ENCODE measurements at regions not wholly inside any gene's neighbourhood (a gene's known extent, or its start where the extent isn't known, plus 50 kb on each side); places are given as distances from the start of the nearest gene placed in this dataset.

GRCh38 chr3:18513091-18513490 lies 88.0 kb upstream of the SATB1 start:
- intact Hi-C loops (cut with micrococcal nuclease; ENCODE audit: unreplicated experiment) = no loop called here
- ChIA-PET CTCF (ENCODE audit: unreplicated experiment) (no interaction called here), POLR2A (no interaction called here)
- no peak for DNase-seq (ENCODE audit: low spot score)
- Histone ChIP-seq H3K4me3 (ENCODE audit: low read depth, low read length, poor library complexity, severe bottlenecking) (no peak overlapping the region), H3K4me1 (ENCODE audit: insufficient read depth, low read length, poor library complexity, severe bottlenecking) (peaks cover 7% of the 10 kb centered on the region), H3K79me2 (ENCODE audit: insufficient read depth, low read depth, low read length) (no peaks in the 10 kb centered on the region), H3K4me2 (ENCODE audit: low read length) (no peak overlapping the region), H3K36me3 (ENCODE audit: insufficient read depth, low read length) (no peaks in the 10 kb centered on the region), H3K9me3 (ENCODE audit: low read length) (no peaks in the 10 kb centered on the region), H3K9me2 (ENCODE audit: insufficient read depth, low read length) (no peaks in the 10 kb centered on the region), H3K27ac (ENCODE audit: low read depth, low read length, poor library complexity, severe bottlenecking) (no peak overlapping the region), H2AFZ (ENCODE audit: low read length) (no peak overlapping the region), H4K20me1 (ENCODE audit: insufficient read depth, low read length) (no peaks in the 10 kb centered on the region)
- TF ChIP-seq CTCF (conservative IDR thresholded peaks at IDR 0.05; ENCODE audit: low read length) = no peak
- TF ChIP-seq EZH2phosphoT487 (IDR thresholded peaks at IDR 0.05; ENCODE audit: borderline replicate concordance, low read depth, low read length) = no peak
- no TSS peak for BruUV-seq (replicated peaks)

- Histone ChIP-seq H3K36me3 (ENCODE audit: insufficient read depth, low read length) (no peaks in the 10 kb centered on the region), H3K9me3 (ENCODE audit: low read length) (no peaks in the 10 kb centered on the region), H2AFZ (ENCODE audit: low read length) (no peak overlapping the region), H3K9me2 (ENCODE audit: insufficient read depth, low read length) (no peaks in the 10 kb centered on the region), H3K4me3 (ENCODE audit: low read depth, low read length, poor library complexity, severe bottlenecking) (no peak overlapping the region), H3K4me2 (ENCODE audit: low read length) (no peak overlapping the region), H3K4me1 (ENCODE audit: insufficient read depth, low read length, poor library complexity, severe bottlenecking) (peaks cover 14% of the 10 kb centered on the region), H3K27ac (ENCODE audit: low read depth, low read length, poor library complexity, severe bottlenecking) (no peak overlapping the region), H3K79me2 (ENCODE audit: insufficient read depth, low read depth, low read length) (no peaks in the 10 kb centered on the region), H4K20me1 (ENCODE audit: insufficient read depth, low read length) (no peaks in the 10 kb centered on the region)
- peak; percentile 37 for DNase-seq (ENCODE audit: low spot score)
- no TSS peak for BruUV-seq (replicated peaks)
- POLR2A ChIA-PET = interaction anchor here (0.6 kb wide), 1 partner anchor 216 kb away, joined by 3 read pairs; no protein-coding TSS in a partner anchor
- CTCF ChIA-PET (ENCODE audit: unreplicated experiment) = no interaction called here
- TF ChIP-seq EZH2phosphoT487 (IDR thresholded peaks at IDR 0.05; ENCODE audit: borderline replicate concordance, low read depth, low read length) (no peak), CTCF (conservative IDR thresholded peaks at IDR 0.05; ENCODE audit: low read length) (no peak)
- intact Hi-C loops (cut with micrococcal nuclease; ENCODE audit: unreplicated experiment) = no loop called here
These were observed 86.9 kb upstream of the SATB1 start for GRCh38 chr3:18512007-18512406.

- TF ChIP-seq EZH2phosphoT487 (IDR thresholded peaks at IDR 0.05; ENCODE audit: borderline replicate concordance, low read depth, low read length) (no peak), CTCF (conservative IDR thresholded peaks at IDR 0.05; ENCODE audit: low read length) (no peak)
- BruUV-seq (replicated peaks) = no TSS peak
- no peak overlapping the region for H3K27ac ChIP-seq (ENCODE audit: low read depth, low read length, poor library complexity, severe bottlenecking)
- no peaks in the 10 kb centered on the region for H4K20me1 ChIP-seq (ENCODE audit: insufficient read depth, low read length)
- H3K4me2 ChIP-seq (ENCODE audit: low read length) = no peak overlapping the region
- intact Hi-C loops (cut with micrococcal nuclease; ENCODE audit: unreplicated experiment) = no loop called here
- no peaks in the 10 kb centered on the region for H3K9me3 ChIP-seq (ENCODE audit: low read length)
- ChIA-PET POLR2A (interaction anchor here (0.7 to 0.8 kb wide), 2 partner anchors 8 to 341 kb away, joined by 3 to 5 read pairs; no protein-coding TSS in a partner anchor), CTCF (ENCODE audit: unreplicated experiment) (no interaction called here)
- H3K79me2 ChIP-seq (ENCODE audit: insufficient read depth, low read depth, low read length) = no peaks in the 10 kb centered on the region
- peaks cover 17% of the 10 kb centered on the region for H3K4me1 ChIP-seq (ENCODE audit: insufficient read depth, low read length, poor library complexity, severe bottlenecking)
- DNase-seq (ENCODE audit: low spot score) = no peak
- no peaks in the 10 kb centered on the region for H3K36me3 ChIP-seq (ENCODE audit: insufficient read depth, low read length)
- H3K4me3 ChIP-seq (ENCODE audit: low read depth, low read length, poor library complexity, severe bottlenecking) = no peak overlapping the region
- H2AFZ ChIP-seq (ENCODE audit: low read length) = no peak overlapping the region
- no peaks in the 10 kb centered on the region for H3K9me2 ChIP-seq (ENCODE audit: insufficient read depth, low read length)
These were observed 85.8 kb upstream of the SATB1 start for GRCh38 chr3:18510947-18511346.

Measured in OCI-LY7 (cell line).